ENCODE measurements at regions not wholly inside any gene's neighbourhood (a gene's known extent, or its start where the extent isn't known, plus 50 kb on each side); places are given as distances from the start of the nearest gene placed in this dataset.
"Not testable (repeated sequence)": the region's sequence is repeated elsewhere in the genome, so short reads cannot be mapped to it uniquely, and the experiment has no call there.

DNA sequence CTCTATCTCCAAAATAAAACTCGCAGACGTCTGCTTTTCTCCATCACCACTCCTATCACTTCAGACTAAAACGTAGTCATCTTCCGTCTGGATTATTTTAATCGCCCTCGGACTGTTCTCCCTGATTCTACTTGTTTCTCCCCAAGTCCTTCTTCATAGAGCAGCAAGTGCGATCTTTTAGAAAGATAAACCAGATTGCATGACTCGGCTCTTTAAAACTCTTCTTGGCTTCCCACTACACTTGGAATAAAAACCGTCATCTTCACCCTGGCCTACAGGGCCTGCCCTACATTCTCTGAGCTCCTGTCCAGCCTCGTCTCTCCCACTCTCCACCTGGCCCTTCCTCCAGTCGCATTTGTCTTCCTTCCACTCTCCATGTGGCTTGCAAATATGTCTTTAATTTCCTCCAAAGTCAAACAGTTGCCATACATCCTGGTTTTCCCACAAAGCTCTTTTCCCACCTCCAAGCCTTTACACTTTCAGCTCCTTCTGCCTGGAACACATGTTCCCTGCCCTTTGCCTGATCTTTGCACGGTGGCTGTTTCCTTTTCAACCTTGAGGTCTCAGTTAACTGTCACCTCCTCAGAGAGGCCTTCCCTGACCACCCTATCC, 70.5 kb upstream of the DHX40 start:
- DNase-seq: peak; percentile 7

DNA sequence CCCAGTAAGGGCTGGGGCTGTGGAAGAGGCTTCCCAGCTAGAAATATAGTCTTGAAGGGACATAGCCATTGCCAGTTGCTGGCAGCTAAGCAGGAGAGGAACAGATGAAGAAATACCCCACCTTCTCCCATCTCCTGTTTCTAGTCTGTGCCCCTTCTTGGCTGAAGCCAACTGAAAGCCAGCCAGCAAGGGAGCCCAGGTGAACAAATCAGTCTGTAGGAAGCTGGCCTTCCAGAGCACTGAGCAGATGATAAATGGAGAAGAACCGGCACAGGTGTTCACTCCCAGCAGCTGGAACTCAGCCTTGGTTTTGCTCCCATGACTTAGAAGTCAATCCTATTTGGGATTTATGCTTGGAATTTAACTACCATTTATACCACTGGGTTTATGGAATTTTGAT, 69.2 kb upstream of the DHX40 start:
- peak; percentile 18 for DNase-seq

DNA sequence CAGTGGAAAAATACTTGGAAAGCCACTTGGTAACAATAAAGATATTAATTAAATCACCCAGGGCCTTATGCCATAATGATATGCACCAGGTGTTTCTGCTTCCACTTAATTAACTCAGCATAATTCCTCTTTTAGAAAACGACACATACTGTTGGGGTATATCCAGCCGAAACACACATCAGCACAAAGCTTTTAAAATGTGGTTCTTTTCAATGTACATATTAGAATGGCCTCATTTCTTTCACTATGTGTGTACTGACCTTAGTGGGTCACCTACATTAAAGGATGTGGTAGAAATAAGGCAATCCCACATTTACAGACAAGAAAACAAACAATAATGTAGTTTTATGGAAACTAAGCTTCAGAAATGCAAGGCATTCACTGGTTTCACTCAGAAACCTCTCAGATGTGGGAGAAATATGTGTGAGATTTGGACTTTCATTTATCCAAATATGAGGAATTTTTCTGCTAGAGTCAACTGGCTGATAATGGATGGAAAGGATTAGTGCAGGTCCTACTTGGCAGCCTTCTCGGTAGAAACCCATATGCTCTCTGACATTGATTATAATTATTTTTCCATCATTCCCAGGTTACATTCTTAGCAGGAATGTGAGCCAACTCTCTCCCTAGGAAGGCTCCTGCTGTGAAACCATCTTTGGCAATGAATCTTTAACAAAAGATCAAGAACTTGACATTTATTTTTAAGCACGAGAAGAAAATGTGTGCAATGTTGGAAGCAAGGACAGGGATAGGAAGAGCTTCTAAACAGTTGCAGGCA, 66.7 kb upstream of the DHX40 start:
- no peak for DNase-seq

DNA sequence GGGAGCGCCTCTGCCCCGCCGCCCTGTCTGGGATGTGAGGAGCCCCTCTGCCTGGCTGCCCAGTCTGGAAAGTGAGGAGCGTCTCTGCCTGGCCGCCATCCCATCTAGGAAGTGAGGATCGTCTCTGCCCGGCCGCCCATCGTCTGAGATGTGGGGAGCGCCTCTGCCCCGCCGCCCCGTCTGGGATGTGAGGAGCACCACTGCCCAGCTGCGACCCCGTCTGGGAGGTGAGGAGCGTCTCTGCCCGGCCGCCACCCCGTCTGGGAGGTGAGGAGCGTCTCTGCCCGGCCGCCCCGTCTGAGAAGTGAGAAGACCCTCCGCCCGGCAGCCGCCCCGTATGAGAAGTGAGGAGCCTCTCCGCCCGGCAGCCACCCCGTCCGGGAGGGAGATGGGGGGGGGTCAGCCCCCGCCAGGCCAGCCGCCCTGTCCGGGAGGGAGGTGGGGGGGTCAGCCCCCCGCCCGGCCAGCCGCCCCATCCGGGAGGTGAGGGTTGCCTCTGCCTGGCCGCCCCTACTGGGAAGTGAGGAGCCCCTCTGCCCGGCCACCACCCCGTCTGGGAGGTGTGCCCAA, 65.2 kb upstream of the DHX40 start:
- DNase-seq: not testable (repeated sequence)

DNA sequence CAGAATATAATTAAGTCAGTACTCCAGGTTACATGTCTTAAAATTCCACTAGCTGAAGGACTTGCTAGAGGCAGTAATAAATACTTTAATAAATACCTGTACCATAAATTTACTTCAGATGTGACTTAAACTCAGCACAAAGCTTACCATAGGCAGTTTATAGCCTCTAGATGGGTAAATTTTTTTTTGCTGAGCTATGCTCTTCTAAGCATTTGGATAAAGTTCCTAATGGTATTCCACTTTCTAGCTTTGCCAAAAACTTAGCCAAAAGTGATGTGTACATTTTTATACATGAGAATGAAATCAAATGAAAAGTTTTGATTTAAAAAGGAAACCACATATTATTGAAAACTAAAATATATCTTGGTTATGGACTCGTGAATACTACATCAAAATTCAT, 63.7 kb upstream of the DHX40 start:
- DNase-seq: no peak

DNA sequence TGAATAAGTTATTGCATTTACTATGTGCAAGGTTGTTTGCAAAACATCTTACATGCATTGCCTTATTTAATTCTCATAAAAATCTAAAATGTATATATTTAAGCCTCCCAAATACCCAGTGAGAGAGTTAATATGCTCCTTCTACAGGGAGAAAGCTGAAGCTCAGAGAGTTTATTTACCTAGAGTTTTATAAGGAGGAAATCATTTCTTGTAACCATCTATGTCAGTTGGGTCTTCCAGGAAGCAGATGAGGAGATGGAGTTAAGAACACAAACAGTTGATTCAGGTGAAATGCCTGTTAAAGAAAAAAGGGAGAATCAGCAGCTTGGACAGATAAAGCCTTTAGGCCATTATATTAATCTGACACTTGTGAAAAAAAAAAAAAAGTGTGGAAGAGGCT, 62.6 kb upstream of the DHX40 start:
- DNase-seq: no peak

DNA sequence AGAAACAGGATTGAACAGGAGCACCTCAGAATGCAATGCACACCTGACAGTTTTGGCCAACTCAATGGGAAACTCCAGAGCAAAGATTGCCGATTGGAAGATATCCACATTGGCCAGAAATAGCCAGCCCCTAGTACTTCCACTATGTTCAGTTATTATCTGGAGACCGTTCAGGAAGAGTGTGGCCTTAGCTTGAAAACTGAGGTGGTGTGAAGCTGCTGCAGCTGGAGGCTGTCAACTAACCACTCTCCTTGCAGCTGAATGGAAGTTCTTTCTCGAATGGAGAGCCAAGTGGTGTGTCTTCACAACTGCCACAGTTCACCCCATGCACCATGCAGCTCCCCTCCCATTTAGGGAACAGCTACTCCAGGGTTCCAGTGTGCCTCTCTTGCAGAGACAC, 61.9 kb upstream of the DHX40 start:
- peak; percentile 15 for DNase-seq

DNA sequence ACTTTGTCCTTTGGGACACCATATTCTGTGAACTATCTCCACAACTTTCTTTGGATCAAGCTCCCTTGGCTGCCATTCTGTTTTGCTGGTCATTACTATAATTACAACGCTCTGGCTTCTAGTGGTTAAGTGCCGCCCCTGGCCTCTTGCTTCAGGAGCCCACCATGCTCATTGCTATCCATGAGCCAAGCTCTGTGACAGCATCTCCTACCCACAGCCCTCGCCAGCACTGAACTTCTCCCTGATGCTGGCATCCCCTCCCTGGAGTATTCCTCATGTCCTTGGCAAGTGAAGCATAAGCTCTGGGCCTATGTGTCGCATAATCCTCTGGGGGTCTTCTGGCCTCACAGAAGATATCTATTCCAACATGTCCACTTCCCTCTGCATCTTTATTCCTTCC, 60.6 kb upstream of the DHX40 start:
- peak; percentile 18 for DNase-seq

DNA sequence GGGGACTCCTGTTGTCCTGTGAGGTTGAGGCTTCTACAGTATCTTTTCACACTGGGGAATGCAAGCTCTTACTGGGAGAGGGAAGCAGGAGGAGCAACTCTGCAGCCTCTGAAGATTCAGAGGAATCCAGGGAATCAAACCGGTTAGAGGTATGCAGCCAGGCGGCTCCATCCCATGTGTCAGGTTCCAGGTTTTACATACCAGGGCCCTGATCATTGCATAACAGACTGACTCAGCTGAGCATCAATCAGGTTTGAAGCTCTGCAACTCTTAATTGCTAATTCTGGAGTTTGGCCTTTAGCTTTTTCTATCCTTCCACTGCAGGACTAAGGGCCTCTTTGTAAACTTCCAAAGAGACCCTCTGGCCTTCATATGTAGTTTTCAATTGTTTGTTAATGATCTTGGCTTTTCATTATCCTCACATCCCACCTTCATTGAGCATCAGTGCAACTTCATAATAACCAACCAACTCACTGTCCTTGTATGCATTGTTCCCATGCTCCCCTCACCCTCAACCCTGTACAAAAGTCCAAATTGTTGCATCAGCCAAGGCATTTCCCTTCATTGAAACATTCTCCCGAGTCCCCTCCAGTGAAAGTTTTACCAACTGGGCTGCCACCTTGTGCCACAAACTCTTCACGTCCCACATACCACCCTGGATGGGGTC, 59.7 kb upstream of the DHX40 start:
- DNase-seq: peak; percentile 6

DNA sequence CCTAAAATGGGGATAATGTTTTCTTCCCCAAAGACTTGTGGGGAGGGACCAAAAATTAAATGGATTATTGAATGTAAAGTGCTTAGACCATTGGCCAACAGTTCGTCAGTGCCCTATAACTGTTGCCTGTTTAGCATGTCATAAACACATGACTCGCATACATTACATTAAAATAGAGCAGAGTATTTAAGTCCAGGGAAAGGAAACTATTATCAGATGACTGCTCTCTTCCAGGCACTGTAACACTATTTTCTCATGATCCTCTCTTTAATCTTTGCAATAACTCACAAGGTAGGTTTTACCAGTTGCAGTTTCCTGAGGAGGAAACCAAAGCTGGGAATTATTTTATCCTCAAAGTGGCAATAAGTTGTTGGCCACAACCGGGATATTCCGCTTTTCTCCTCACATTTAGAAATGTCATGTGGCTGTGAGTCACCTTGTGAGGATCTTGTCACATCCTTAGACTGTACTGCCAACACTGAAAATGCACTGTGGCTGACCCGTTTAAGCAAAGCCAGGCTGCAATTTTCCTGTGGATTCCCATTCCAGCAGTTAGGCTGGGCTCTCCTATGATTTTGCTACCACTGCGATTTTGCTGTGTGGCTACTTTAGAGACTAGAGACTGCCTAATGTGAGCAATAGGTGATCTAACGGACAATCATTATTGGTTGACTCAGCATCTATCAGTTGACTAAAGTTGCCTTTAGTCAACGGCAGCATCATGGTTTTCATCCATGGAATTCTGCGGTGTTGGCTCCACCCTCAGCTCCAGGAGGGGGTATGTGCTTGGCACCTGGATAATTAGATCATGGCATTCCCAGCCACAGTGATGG, 58.3 kb upstream of the DHX40 start:
- peak; percentile 4 for DNase-seq

DNA sequence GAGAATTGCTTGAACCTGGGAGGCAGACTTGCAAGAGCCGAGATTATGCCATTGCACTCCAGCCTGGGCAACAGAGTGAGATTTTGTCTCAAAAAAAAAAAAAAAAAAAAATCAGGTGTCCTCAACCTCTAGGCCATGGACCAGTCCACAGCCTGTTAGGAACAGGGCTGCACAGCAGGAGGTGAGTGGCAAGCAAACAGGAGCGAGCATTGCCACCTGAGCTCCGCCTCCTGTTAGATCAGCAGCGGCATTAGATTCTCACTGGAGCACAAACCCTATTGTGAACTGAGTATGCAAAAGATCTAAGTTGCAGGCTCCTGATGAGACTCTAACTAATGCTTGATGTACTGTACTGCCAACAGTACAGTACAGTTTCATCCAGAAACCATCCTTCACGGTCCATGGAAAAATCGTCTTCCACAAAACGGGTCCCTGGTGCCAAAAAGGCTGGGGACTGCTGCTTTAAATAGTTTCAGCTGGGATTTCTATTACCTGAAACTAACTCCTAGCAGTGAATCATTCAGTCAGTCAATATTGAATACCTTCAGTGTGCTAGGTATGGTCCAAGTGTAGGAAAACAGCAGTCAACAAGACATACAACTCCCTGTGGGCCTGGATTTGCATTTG, 56.3 kb upstream of the DHX40 start:
- DNase-seq: peak; percentile 36

DNA sequence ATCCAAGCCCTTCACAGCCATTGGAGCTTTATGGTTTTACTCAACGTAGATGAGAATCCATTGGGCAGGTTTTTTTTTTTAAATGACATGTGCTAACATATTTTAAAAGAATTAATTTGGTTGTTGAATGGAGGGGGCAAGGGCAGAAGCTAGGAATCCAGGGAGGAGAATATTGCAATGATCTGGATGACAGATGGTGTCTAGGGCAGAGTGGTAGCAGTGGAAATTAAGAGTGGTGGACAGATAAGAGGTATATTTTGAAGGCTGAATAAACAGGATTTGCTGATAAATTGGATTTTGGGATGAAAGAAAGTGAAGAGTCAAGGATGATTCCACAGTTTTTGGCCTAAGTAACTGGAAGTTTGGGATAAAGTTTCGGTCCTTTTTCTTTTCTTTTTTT, 54.8 kb upstream of the DHX40 start:
- DNase-seq: no peak

DNA sequence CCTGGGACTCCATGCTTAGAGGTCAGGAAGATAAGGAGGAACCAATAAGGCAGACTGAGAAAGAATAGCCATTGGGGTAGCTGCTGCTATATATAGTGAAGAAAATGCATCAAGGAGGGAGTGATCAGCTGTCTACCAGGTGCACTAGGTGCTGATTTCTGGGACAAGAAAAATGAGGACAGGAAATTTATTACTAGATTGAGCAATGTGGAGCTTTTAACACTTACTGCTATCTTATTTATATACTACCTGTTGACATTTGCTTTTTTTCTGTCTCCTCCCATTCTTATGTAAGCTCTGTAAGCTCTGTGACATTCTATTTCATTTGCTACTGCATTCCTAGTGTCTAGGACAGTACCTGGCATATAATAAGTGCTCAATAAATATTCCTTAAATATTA, 53.7 kb upstream of the DHX40 start:
- DNase-seq: no peak

DNA sequence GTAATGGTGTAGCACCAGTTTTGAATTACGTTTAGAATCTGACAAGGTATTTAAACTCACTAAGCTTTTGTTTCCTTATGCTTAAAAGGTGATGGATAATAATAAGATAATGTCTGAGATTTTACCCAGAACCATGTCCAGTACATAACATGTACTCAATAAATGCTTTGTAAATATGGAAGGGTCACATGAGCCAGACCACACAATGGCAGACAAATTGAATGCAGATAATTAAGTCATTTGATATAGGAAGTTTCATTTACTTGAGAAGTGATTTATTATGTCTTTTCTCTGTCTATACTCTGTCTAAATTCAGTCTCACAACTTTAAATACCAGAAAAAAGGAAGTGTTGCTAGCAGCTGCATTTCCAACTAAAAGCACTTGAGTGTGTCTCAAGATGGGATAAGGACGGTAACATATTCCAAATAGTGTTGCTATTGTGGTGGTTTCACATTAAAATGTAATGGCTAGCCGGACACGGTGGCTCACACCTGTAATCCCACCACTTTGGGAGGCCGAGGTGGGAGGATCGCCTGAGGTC, 52.5 kb upstream of the DHX40 start:
- no peak for DNase-seq

DNA sequence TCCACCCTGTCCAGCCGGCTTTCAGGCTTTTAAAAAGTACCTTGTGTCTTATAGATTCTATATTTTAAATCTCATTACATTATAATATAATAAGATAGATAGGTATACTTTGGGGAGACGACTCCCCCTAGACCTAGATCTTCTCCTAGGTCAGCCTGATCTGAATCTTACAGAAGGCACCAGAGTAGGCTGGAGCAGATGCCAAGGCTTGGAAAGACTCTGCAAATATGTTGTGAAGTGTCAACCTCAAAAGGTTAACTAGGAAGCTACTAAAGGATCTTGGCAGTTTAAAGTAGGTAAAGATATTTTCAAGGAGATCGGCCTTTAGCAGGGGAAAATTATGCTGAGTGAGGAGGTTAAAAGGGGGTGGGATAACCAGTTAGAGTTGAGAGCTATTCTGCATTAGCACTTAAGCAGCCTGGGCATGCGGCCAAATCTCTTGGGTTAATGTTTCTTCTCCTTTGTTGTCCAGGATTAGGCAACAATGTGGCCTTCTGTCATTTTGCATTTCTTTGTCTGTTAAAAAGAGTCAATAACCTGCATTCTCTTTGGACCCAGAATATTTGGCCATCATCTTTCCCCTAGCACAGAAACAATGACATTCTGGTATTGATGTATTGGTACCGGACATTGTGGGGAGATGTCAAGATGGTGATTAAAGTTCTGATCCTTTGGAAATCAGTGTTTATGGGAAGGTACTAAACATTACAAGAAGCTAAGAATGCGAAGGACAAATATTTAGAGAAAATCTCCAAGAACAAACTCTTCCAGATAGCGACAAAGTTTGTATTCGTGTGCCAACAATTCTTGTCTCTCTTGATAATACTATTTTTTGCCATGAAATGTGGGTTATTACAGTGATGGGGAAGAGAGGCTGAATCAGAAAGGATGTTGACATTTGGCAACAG, 51.2 kb upstream of the DHX40 start:
- no peak for DNase-seq
